Endothelial cell (in vitro differentiated cells): ENCODE measurements at regions not wholly inside any gene's neighbourhood (a gene's known extent, or its start where the extent isn't known, plus 50 kb on each side); places are given as distances from the start of the nearest gene placed in this dataset.
"Not testable (repeated sequence)": the region's sequence is repeated elsewhere in the genome, so short reads cannot be mapped to it uniquely, and the experiment has no call there.

Experiments
- DNase-seq: peaks from one replicate; pipeline ENCODE4 v3.0.0; 2021; ENCODE audit warnings: low spot score
- H3K27ac Mint-ChIP-seq: one replicate; pipeline ENCODE4 v1.8.0; 2021; ENCODE audit warnings: mixed read lengths, inconsistent platforms; ENCODE audit not compliant: unreplicated experiment
- H3K27me3 Mint-ChIP-seq: one replicate; pipeline ENCODE4 v1.8.0; 2021; ENCODE audit warnings: mild to moderate bottlenecking, moderate library complexity, mixed read lengths, inconsistent platforms; ENCODE audit not compliant: unreplicated experiment
- H3K36me3 Mint-ChIP-seq: one replicate; pipeline ENCODE4 v1.8.0; 2021; ENCODE audit warnings: mild to moderate bottlenecking, low read depth, mixed read lengths, inconsistent platforms; ENCODE audit not compliant: unreplicated experiment
- H3K4me1 Mint-ChIP-seq: one replicate; pipeline ENCODE4 v1.8.0; 2021; ENCODE audit warnings: mild to moderate bottlenecking, mixed read lengths, inconsistent platforms; ENCODE audit not compliant: unreplicated experiment
- H3K4me3 Mint-ChIP-seq: one replicate; pipeline ENCODE4 v1.8.0; 2021; ENCODE audit warnings: mild to moderate bottlenecking, mixed read lengths, inconsistent platforms; ENCODE audit not compliant: unreplicated experiment
- H3K9me3 Mint-ChIP-seq: one replicate; pipeline ENCODE4 v1.8.0; 2021; ENCODE audit warnings: mixed read lengths, inconsistent platforms; ENCODE audit not compliant: unreplicated experiment
- CTCF ChIP-seq: fragments of 200-600 bp; sonication (generic); IDR thresholded peaks from one replicate; pipeline ENCODE4 v1.5.0; 2021; ENCODE audit warnings: antibody characterized with exemption; ENCODE audit not compliant: unreplicated experiment

- Mint-ChIP-seq H3K36me3 (no peaks in the 10 kb centered on the region), H3K27me3 (no peaks in the 10 kb centered on the region), H3K27ac (no peak overlapping the region), H3K4me3 (no peak overlapping the region), H3K4me1 (peaks cover 4% of the 10 kb centered on the region), H3K9me3 (no peaks in the 10 kb centered on the region)
- no peak for DNase-seq
- no peak for TF ChIP-seq CTCF
These were observed 240.4 kb upstream of the RAI14 start for GRCh38 chr5:34415559-34416198.

- no peak overlapping the region for H3K4me3 Mint-ChIP-seq
- TF ChIP-seq CTCF, result no peak
- no peaks in the 10 kb centered on the region for H3K9me3 Mint-ChIP-seq
- no peaks in the 10 kb centered on the region for H3K36me3 Mint-ChIP-seq
- no peak for DNase-seq
- no peak overlapping the region for H3K27ac Mint-ChIP-seq
- H3K4me1 Mint-ChIP-seq, result peaks cover 4% of the 10 kb centered on the region
- H3K27me3 Mint-ChIP-seq, result no peaks in the 10 kb centered on the region
These were observed 239.6 kb upstream of the RAI14 start for GRCh38 chr5:34416501-34417008.

GRCh38 chr5:34420191-34420590 is 235.9 kb upstream of the RAI14 start:
- not testable (repeated sequence) for H3K4me3 Mint-ChIP-seq, H3K9me3 Mint-ChIP-seq, DNase-seq, H3K4me1 Mint-ChIP-seq, H3K27ac Mint-ChIP-seq, H3K36me3 Mint-ChIP-seq, H3K27me3 Mint-ChIP-seq

- Mint-ChIP-seq H3K4me3 (no peak overlapping the region), H3K27me3 (peaks cover 9% of the 10 kb centered on the region), H3K36me3 (peaks cover 8% of the 10 kb centered on the region), H3K4me1 (peaks cover 3% of the 10 kb centered on the region), H3K27ac (no peak overlapping the region), H3K9me3 (no peaks in the 10 kb centered on the region)
- no peak for TF ChIP-seq CTCF
- DNase-seq, result no peak
These were observed 219.2 kb upstream of the RAI14 start for GRCh38 chr5:34436761-34437501.

GRCh38 chr5:34439601-34440000 is 216.5 kb upstream of the RAI14 start:
- H3K9me3 Mint-ChIP-seq, result no peaks in the 10 kb centered on the region
- peaks cover 3% of the 10 kb centered on the region for H3K4me1 Mint-ChIP-seq
- peaks cover 7% of the 10 kb centered on the region for H3K36me3 Mint-ChIP-seq
- no peak overlapping the region for H3K27ac Mint-ChIP-seq
- H3K27me3 Mint-ChIP-seq, result peaks cover 7% of the 10 kb centered on the region
- no peak overlapping the region for H3K4me3 Mint-ChIP-seq
- TF ChIP-seq CTCF, result no peak
- DNase-seq, result no peak

- H3K4me3 Mint-ChIP-seq, H3K27me3 Mint-ChIP-seq, DNase-seq, H3K4me1 Mint-ChIP-seq, H3K36me3 Mint-ChIP-seq, H3K27ac Mint-ChIP-seq, H3K9me3 Mint-ChIP-seq: not testable (repeated sequence)
These were observed 214.4 kb upstream of the RAI14 start for GRCh38 chr5:34441767-34442166.
